Upper lobe of left lung (tissue), 6 donors: ENCODE measurements at regions not wholly inside any gene's neighbourhood (a gene's known extent, or its start where the extent isn't known, plus 50 kb on each side); places are given as distances from the start of the nearest gene placed in this dataset.

Experiments used
- ATAC-seq, 2 donors: fragments of 200-7000 bp; cut with Tn5 transposase; one replicate each; pipeline ENCODE4 v1.9.1; 2022; ENCODE audit warnings: mild to moderate bottlenecking in 2 of 2, moderate library complexity in 2 of 2; ENCODE audit not compliant: low FRiP score in 2 of 2
- DNase-seq, 2 donors: peaks; one replicate each; pipeline ENCODE4 v3.0.0-alpha.2; 2019 to 2020
- H3K27ac ChIP-seq, 4 donors: fragments of 200-600 bp; sonication (generic); one replicate each; pipeline ENCODE4 v1.5.1; 2016 to 2019
- H3K27me3 ChIP-seq, 4 donors: fragments of 200-600 bp; sonication (generic); one replicate each; pipeline ENCODE4 v1.5.1; 2017 to 2019
- H3K36me3 ChIP-seq, 4 donors: fragments of 200-600 bp; sonication (generic); one replicate each; pipeline ENCODE4 v1.5.1; 2016 to 2019
- H3K4me1 ChIP-seq, 4 donors: fragments of 200-600 bp; sonication (generic); one replicate each; pipeline ENCODE4 v1.5.1; 2018 to 2019
- H3K4me3 ChIP-seq, 4 donors: fragments of 200-600 bp; sonication (generic); one replicate each; pipeline ENCODE4 v1.5.1; 2017 to 2019; ENCODE audit warnings: mild to moderate bottlenecking in 2 of 4, moderate library complexity in 1 of 4
- H3K9me3 ChIP-seq, 4 donors: fragments of 200-600 bp; sonication (generic); one replicate each; pipeline ENCODE4 v1.5.1; 2018 to 2019
- CTCF ChIP-seq, 6 experiments: fragments of 450-650 bp in 4 of 6; fragments of 200-600 bp in 2 of 6; sonication (generic) in 2 of 6; IDR thresholded peaks; one replicate each; pipeline ENCODE4 v1.5.1; 2016 to 2019; ENCODE audit warnings: antibody characterized with exemption in 6 of 6
- EP300 ChIP-seq, 4 donors: sonication (generic); formaldehyde crosslinking; IDR thresholded peaks; one replicate each; pipeline ENCODE4 v1.5.1; 2017; ENCODE audit warnings: antibody characterized with exemption in 4 of 4, control low read depth in 2 of 4
- POLR2A ChIP-seq, 4 donors: fragments of 450-650 bp; IDR thresholded peaks; one replicate each; pipeline ENCODE4 v1.5.1; 2016 to 2017; ENCODE audit warnings: antibody characterized with exemption in 4 of 4, mild to moderate bottlenecking in 2 of 4
- POLR2AphosphoS5 ChIP-seq, 2 donors: sonication (generic); formaldehyde crosslinking; IDR thresholded peaks; one replicate each; pipeline ENCODE4 v1.5.1; 2017; ENCODE audit warnings: antibody characterized with exemption in 2 of 2
- WGBS, 2 donors: methylation state at CpG; one replicate each; pipeline ENCODE4 v1.1.5; 2017 to 2018; 5-methylcytosine and 5-hydroxymethylcytosine counted together
- donor health status: DM: no; HTN: no; CAD: no; lungs with moderate emphysema.
- donor health status: DM: no; HTN: yes; CAD: no; lungs with severe emphysema.

GRCh38 chr11:96967616-96968015, 577.8 kb downstream of the JRKL start:
- H3K4me1 ChIP-seq: no peaks in the 10 kb centered on the region
- H3K27me3 ChIP-seq: no peaks in the 10 kb centered on the region
- no peaks in the 10 kb centered on the region for H3K36me3 ChIP-seq
- DNase-seq (no peak), ATAC-seq (no peak)
- WGBS, 2 donors: 68 to 70% methylated on average over 1 of the region's 1 CpG
- H3K27ac ChIP-seq: no peak overlapping the region
- TF ChIP-seq CTCF (IDR thresholded peaks at IDR 0.05) (no peak), POLR2A (IDR thresholded peaks at IDR 0.05) (no peak), EP300 (IDR thresholded peaks at IDR 0.05) (no peak), POLR2AphosphoS5 (IDR thresholded peaks at IDR 0.05) (no peak)
- H3K9me3 ChIP-seq: no peaks in the 10 kb centered on the region
- H3K4me3 ChIP-seq: no peak overlapping the region

GRCh38 chr11:96969251-96969650, 579.4 kb downstream of the JRKL start:
- no peaks in the 10 kb centered on the region for H3K4me1 ChIP-seq
- H3K4me3 ChIP-seq: no peak overlapping the region
- H3K36me3 ChIP-seq: no peaks in the 10 kb centered on the region
- H3K9me3 ChIP-seq: no peaks in the 10 kb centered on the region
- no peak for ATAC-seq
- TF ChIP-seq EP300 (IDR thresholded peaks at IDR 0.05) (no peak), CTCF (IDR thresholded peaks at IDR 0.05) (no peak), POLR2A (IDR thresholded peaks at IDR 0.05) (no peak)
- DNase-seq: no peak
- WGBS, 2 donors: 71 to 76% methylated on average over 2 of the region's 2 CpGs
- H3K27me3 ChIP-seq: no peaks in the 10 kb centered on the region
- no peak overlapping the region for H3K27ac ChIP-seq

- no peak for ATAC-seq
- Histone ChIP-seq H3K36me3 (no peaks in the 10 kb centered on the region), H3K4me3 (no peak overlapping the region), H3K9me3 (no peaks in the 10 kb centered on the region), H3K27me3 (no peaks in the 10 kb centered on the region), H3K27ac (no peak overlapping the region), H3K4me1 (no peaks in the 10 kb centered on the region)
- 43 to 61% methylated on average over 2 of the region's 2 CpGs for WGBS, 2 donors
- DNase-seq: no peak
- no peak for TF ChIP-seq POLR2AphosphoS5 (IDR thresholded peaks at IDR 0.05)
- no peak for TF ChIP-seq CTCF (IDR thresholded peaks at IDR 0.05)
- TF ChIP-seq EP300 (IDR thresholded peaks at IDR 0.05): no peak
These were observed 588.9 kb downstream of the JRKL start for GRCh38 chr11:96978751-96979150.

GRCh38 chr11:96986516-96986915, 596.7 kb downstream of the JRKL start:
- no peak for ATAC-seq
- Histone ChIP-seq H3K36me3 (no peaks in the 10 kb centered on the region), H3K27ac (no peak overlapping the region), H3K9me3 (no peaks in the 10 kb centered on the region), H3K4me1 (no peaks in the 10 kb centered on the region), H3K4me3 (no peak overlapping the region), H3K27me3 (no peaks in the 10 kb centered on the region)
- no peak for DNase-seq
- WGBS, 2 donors: 93 to 96% methylated on average over 1 of the region's 1 CpG
- TF ChIP-seq EP300 (IDR thresholded peaks at IDR 0.05) (no peak), POLR2A (IDR thresholded peaks at IDR 0.05) (no peak), POLR2AphosphoS5 (IDR thresholded peaks at IDR 0.05) (no peak), CTCF (IDR thresholded peaks at IDR 0.05) (no peak)

- WGBS, 2 donors: 61 to 72% methylated on average over 2 of the region's 2 CpGs
These were observed 601.1 kb downstream of the JRKL start for GRCh38 chr11:96990914-96991313.

More at GRCh38 chr11:96990914-96991313, 601.1 kb downstream of the JRKL start:
- no peaks in the 10 kb centered on the region for H3K9me3 ChIP-seq
- TF ChIP-seq EP300 (IDR thresholded peaks at IDR 0.05) (no peak), POLR2A (IDR thresholded peaks at IDR 0.05) (no peak), POLR2AphosphoS5 (IDR thresholded peaks at IDR 0.05) (no peak), CTCF (IDR thresholded peaks at IDR 0.05) (no peak)
- no peaks in the 10 kb centered on the region for H3K4me1 ChIP-seq
- no peak overlapping the region for H3K27ac ChIP-seq
- no peak for DNase-seq
- H3K4me3 ChIP-seq: no peak overlapping the region
- ATAC-seq: no peak
- H3K36me3 ChIP-seq: no peaks in the 10 kb centered on the region
- H3K27me3 ChIP-seq: no peaks in the 10 kb centered on the region
